ENCODE measurements at regions not wholly inside any gene's neighbourhood (a gene's known extent, or its start where the extent isn't known, plus 50 kb on each side); places are given as distances from the start of the nearest gene placed in this dataset.

DNA sequence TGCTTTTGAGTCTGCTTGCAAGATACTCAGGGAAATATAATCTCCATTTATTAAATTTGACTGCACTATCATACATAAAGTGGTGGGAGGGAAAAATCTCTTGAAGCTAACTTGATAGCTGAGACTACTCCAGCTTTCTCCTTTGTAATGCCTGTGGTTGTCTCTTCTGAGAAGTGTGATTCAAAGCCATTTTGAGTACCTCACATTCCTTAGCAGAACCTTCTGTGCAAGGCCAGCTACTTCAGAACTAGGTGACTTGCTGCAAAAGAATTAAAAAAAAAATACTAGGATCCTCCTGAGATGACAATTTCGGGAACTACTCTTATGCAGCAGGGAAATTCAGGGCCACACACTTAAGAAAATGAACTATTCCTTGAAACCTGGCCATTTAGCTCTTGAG is 294.8 kb downstream of the MDFIC start:
- no peak overlapping the region for H3K4ac ChIP-seq (replicated peaks; ENCODE audit: insufficient read length, low read depth, low read length)
- H3K4me3 ChIP-seq (ENCODE audit: extremely low read depth in 1 of 4, insufficient read depth in 2 of 4, low read depth in 3 of 4, low read length in 4 of 4), result no peak overlapping the region
- H3K4me2 ChIP-seq (ENCODE audit: insufficient read depth in 1 of 2, low read depth in 2 of 2, low read length in 2 of 2), result no peak overlapping the region
- ChIA-PET CTCF (ENCODE audit: partially characterized antibody) (interaction anchor here (0.7 to 2.1 kb wide), 6 partner anchors 9 to 452 kb away, joined by 3 to 7 read pairs (median 4); no protein-coding TSS in a partner anchor), POLR2A (ENCODE audit: partially characterized antibody) (interaction anchor here (0.7 kb wide), 1 partner anchor 1042 kb away, joined by 3 read pairs; no protein-coding TSS in a partner anchor)
- H4K20me1 ChIP-seq (replicated peaks in 1 of 2; ENCODE audit: control insufficient read depth in 1 of 2, insufficient read depth in 2 of 2, low read length in 2 of 2), result no peaks in the 10 kb centered on the region
- TF ChIP-seq TBP (IDR thresholded peaks at IDR 0.05; ENCODE audit: low read depth, low read length) (no peak), SRF (IDR thresholded peaks at IDR 0.05; ENCODE audit: low read depth, low read length) (no peak), SIRT6 (IDR thresholded peaks at IDR 0.05; ENCODE audit: low read length) (no peak), MAX (IDR thresholded peaks at IDR 0.05) (no peak), POLR2A (IDR thresholded peaks at IDR 0.05; ENCODE audit: control extremely low read depth in 1 of 2, low read depth in 2 of 2, low read length in 2 of 2) (no peak), YY1 (IDR thresholded peaks at IDR 0.05; ENCODE audit: low read depth, low read length) (no peak)
- no peak overlapping the region for H2BK15ac ChIP-seq (ENCODE audit: low read length)
- H2AK5ac ChIP-seq (ENCODE audit: low read depth, low read length), result no peak overlapping the region
- no peak overlapping the region for H3K18ac ChIP-seq (ENCODE audit: extremely low read depth, low read length)
- H3K36me3 ChIP-seq (ENCODE audit: control insufficient read depth in 2 of 4, insufficient read depth in 4 of 4, low read length in 3 of 4), result no peaks in the 10 kb centered on the region
- no peak overlapping the region for H2BK5ac ChIP-seq (ENCODE audit: low read depth, low read length)
- no peak overlapping the region for H3K14ac ChIP-seq (ENCODE audit: insufficient read length)
- FAIRE-seq (no peak), DNase-seq (ENCODE audit: low read depth in 1 of 2, low spot score in 2 of 2) (no peak)
- no peaks in the 10 kb centered on the region for H3K79me1 ChIP-seq (ENCODE audit: low read depth, low read length)
- H3K27me3 ChIP-seq (replicated peaks in 1 of 4; ENCODE audit: control insufficient read depth in 3 of 4, extremely low read depth in 1 of 4, insufficient read depth in 3 of 4, low read length in 3 of 4), result peaks cover 0 to 8% (median 0%) of the 10 kb centered on the region in 4 experiments; a peak in 2 of 7 replicates
- no peak overlapping the region for H4K8ac ChIP-seq (ENCODE audit: extremely low read depth, insufficient read depth, low read length)
- 79% methylated on average over 1 of the region's 1 CpG; no CpG with 5 or more reads in 1 of the 2 experiments for WGBS, 2 experiments (ENCODE audit: extremely low coverage in 1 of 2, insufficient coverage in 1 of 2, insufficient read length in 1 of 2, insufficient replicate concordance in 2 of 2, low coverage in 1 of 2, low lambda C conversion rate in 2 of 2, missing lambda C conversion rate in 1 of 2)
- H4K91ac ChIP-seq (replicated peaks; ENCODE audit: insufficient read length, low read length), result no peak overlapping the region
- H4K5ac ChIP-seq (ENCODE audit: insufficient read length, low read depth, low read length), result no peak overlapping the region
- no peak overlapping the region for H2BK20ac ChIP-seq (ENCODE audit: low read length)
- no peak overlapping the region for H2AFZ ChIP-seq (ENCODE audit: low read length)
- H3K79me2 ChIP-seq (ENCODE audit: control insufficient read depth in 1 of 2, insufficient read depth in 2 of 2, low read length in 2 of 2), result no peaks in the 10 kb centered on the region
- no peak overlapping the region for H2BK120ac ChIP-seq (replicated peaks; ENCODE audit: low read depth, low read length)
- H2BK12ac ChIP-seq (ENCODE audit: low read depth, low read length), result no peak overlapping the region
- no peak overlapping the region for H3K56ac ChIP-seq (replicated peaks; ENCODE audit: insufficient read length, low read depth, low read length)
- no peaks in the 10 kb centered on the region for H3K4me1 ChIP-seq (replicated peaks in 1 of 4; ENCODE audit: control insufficient read depth in 3 of 4, insufficient read depth in 4 of 4, low read length in 3 of 4)
- no peak overlapping the region for H3K9ac ChIP-seq (replicated peaks in 1 of 4; ENCODE audit: extremely low read depth in 1 of 4, low read depth in 3 of 4, low read length in 3 of 4)
- no peak overlapping the region for H3K27ac ChIP-seq (ENCODE audit: low read depth, low read length)
- H3K9me3 ChIP-seq (ENCODE audit: insufficient read depth in 2 of 2, low read depth in 1 of 2, low read length in 1 of 2), result no peaks in the 10 kb centered on the region
- H3K23ac ChIP-seq (ENCODE audit: insufficient read length), result no peak overlapping the region
- no peaks in the 10 kb centered on the region for H3K23me2 ChIP-seq (ENCODE audit: low read depth, low read length)
